Cardiac fibroblast (primary cell): ENCODE measurements at regions not wholly inside any gene's neighbourhood (a gene's known extent, or its start where the extent isn't known, plus 50 kb on each side); places are given as distances from the start of the nearest gene placed in this dataset.
"Not testable (repeated sequence)": the region's sequence is repeated elsewhere in the genome, so short reads cannot be mapped to it uniquely, and the experiment has no call there.

ENCODE experiments used
- DNase-seq, 2 donors: peaks; one replicate each; pipeline versions ENCODE4 v3.0.0 to v3.0.0-alpha.2; 2010; ENCODE audit warnings: low read depth in 2 of 2
- H3K4me3 ChIP-seq, 2 donors: replicated peaks in 1 of 2; 1 replicate in 1 of 2; 2 replicates in 1 of 2; pipeline ENCODE4 v1.5.1; 2011; ENCODE audit warnings: low read depth in 2 of 2, low read length in 2 of 2, mild to moderate bottlenecking in 2 of 2, moderate library complexity in 1 of 2
- TF ChIP-seq, protein P1 (sequence below): IDR thresholded peaks from one replicate; pipeline ENCODE4 v1.5.1; 2011; ENCODE audit warnings: low read depth, mild to moderate bottlenecking, low read length, inconsistent platforms

DNA sequence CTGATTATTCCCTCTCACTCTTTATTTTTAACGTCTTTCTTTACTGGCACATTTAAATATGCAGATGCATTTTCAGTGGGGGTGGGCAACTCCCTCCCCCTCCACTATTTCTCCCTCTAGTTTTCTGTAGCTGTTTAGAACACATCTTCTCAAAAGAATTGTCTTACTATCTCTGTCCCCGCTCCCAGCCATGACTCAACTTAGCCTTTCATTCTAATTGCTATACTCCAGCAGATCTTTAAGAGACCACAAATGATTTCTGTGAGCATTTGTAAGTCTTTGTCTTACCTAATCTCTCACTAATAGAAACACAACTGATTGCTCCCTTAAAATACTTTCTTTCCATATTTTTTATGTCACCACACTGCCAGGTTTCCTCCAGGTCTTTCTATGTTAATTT, 350.9 kb downstream of the SPRY2 start:
- no peak overlapping the region for H3K4me3 ChIP-seq
- TF ChIP-seq, protein P1, sequence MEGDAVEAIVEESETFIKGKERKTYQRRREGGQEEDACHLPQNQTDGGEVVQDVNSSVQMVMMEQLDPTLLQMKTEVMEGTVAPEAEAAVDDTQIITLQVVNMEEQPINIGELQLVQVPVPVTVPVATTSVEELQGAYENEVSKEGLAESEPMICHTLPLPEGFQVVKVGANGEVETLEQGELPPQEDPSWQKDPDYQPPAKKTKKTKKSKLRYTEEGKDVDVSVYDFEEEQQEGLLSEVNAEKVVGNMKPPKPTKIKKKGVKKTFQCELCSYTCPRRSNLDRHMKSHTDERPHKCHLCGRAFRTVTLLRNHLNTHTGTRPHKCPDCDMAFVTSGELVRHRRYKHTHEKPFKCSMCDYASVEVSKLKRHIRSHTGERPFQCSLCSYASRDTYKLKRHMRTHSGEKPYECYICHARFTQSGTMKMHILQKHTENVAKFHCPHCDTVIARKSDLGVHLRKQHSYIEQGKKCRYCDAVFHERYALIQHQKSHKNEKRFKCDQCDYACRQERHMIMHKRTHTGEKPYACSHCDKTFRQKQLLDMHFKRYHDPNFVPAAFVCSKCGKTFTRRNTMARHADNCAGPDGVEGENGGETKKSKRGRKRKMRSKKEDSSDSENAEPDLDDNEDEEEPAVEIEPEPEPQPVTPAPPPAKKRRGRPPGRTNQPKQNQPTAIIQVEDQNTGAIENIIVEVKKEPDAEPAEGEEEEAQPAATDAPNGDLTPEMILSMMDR: no peak
- no peak for DNase-seq

DNA sequence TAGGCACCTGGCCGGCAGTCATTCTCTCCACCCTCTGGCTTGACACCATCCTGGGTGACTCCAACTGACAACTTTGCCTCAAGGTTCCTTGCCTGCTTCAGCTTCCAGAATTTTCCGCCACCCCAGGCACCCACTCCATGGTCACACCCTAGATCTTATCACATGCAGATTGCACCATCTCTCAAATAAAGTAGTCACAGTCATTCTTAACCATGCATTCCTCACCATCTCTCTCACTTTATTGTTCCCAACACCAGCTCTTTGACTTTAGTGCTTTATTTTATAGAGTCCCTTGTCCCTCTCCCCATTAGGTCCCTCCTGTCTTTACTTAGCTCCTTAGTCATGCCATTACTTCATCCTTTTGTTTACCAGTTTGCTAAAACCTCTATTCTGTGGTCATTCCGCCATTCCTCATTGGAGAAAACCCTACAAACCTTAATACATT, 351.7 kb downstream of the SPRY2 start:
- DNase-seq: peak in 1 of 2 donors; percentile 43
- TF ChIP-seq, protein P1: no peak
- no peak overlapping the region for H3K4me3 ChIP-seq

DNA sequence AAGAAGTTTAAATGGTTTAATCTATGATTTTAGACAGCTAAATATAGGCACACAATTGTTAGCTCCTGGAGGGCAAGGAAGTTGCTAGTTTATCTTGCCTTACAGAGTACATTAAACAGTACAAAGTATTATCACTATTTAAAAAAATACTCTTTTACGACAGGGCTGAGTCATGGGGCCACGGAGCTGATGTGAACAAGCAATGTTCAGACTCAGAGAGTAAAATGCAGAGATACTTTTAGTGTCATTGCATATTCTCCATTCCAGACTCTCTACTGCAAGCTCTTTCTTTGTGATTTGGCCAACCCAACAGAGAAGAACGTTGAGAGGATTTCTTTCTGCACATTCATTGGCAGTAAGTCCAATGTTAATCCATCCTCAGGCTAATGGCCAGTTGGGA, 352.4 kb downstream of the SPRY2 start:
- TF ChIP-seq, protein P1: no peak
- H3K4me3 ChIP-seq: no peak overlapping the region
- peak; percentile 68 to 79 for DNase-seq

DNA sequence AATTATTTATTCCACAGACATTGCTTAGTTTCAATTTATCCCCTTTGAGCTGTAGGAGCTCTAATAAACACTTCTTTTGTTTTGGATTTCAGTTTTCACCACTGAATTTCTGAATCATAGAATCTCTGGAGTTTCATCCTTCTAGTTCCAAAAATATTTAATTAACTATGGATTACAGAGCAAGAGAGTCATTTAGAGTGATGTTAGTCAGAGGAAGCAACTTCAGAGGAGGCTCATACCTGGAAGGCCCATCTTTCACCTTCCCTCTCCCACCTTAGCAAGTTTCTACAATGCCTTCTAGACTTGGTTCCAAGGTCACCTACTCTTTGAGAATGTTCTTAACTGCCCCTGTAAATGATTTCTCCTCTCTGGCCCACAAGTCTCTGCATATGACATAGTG, 353.2 kb downstream of the SPRY2 start:
- no peak overlapping the region for H3K4me3 ChIP-seq
- no peak for DNase-seq
- TF ChIP-seq, protein P1: no peak

DNA sequence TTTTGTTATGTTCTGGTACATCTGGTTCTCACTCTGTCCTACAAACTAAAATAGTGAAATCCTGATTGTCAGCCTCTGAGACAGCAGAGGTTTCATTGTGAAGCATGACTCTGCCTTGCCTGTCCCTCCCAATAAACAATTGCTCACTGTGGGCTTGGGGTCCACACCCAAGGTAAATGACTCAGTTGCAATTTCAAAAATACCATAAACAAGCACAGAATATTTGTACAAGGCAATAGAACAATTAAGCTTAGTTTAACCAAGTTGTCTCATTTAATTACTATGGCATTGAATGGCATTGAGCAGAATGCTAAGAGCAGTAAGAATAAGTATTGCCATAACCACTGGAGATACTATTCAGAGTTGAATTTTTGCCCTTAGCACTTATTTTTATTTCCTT, 353.6 kb downstream of the SPRY2 start:
- TF ChIP-seq, protein P1: no peak
- no peak overlapping the region for H3K4me3 ChIP-seq
- DNase-seq: peak in 1 of 2 donors; percentile 79

DNA sequence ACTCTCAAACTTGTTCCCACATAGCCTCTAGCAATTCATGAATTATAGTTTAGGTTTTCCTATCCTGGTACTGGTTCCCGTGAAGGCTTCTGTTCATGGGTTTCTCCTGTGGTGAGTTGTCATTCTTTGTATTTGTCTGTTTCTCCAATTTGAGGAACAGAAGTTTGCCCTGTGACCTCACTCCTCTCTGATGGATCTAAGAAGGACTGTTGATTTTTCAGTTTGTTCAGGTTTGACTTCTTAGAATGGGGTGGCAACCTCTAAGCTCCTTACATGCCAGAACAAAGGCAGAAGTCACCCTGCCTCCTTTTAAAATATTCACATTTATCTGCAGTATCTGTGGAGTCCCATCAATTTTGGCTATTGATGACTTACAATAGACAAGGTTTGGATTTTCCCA, 354.0 kb downstream of the SPRY2 start:
- DNase-seq: peak in 1 of 2 donors; percentile 42
- H3K4me3 ChIP-seq: no peak overlapping the region
- TF ChIP-seq, protein P1: no peak

DNA sequence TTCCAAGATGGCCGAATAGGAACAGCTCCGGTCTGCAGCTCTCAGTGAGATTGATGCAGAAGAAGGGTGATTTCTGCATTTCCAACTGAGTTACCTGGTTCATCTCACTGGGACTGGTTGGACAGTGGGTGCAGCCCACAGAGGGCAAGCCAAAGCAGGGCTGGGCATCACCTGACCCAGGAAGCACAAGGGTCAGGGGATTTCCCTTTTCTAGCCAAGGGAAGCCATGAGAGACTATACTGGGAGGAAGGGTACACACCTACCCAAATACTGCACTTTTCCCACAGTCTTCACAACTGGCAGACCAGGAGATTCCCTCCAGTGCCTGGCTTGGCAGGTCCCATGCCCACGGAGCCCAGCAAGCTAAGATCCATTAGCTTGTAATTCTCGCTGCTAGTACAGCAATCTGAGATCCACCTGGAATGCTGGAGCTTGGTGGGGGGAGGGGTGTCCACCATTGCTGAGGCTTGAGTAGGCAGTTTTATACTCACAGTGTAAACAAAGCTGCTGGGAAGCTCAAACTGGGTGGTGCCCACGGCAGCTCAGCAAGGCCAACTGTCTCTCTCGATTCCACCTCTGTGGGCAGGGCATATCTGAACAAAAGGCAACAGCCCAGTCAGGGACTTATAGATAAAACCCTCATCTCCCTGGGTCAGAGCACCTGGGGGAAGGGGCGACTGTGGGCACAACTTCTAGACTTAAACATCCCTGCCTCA, 365.8 kb downstream of the SPRY2 start:
- not testable (repeated sequence) for DNase-seq

More for the DNA sequence above, 365.8 kb downstream of the SPRY2 start:
- not testable (repeated sequence) for H3K4me3 ChIP-seq
